GM23338 (cell line): ENCODE measurements at regions not wholly inside any gene's neighbourhood (a gene's known extent, or its start where the extent isn't known, plus 50 kb on each side); places are given as distances from the start of the nearest gene placed in this dataset.

Experiments
- ATAC-seq: fragments of 200-7000 bp; cut with Tn5 transposase; 3 replicates; pipeline ENCODE4 v1.9.1; 2020
- DNase-seq: peaks from one replicate; pipeline ENCODE4 v3.0.0-alpha.2; 2015; ENCODE audit warnings: low spot score
- H2AFZ ChIP-seq: fragments of 200-600 bp; sonication (generic); 2 replicates; pipeline ENCODE4 v1.8.0; 2016; ENCODE audit warnings: antibody characterized with exemption, mild to moderate bottlenecking, moderate library complexity
- H3F3A ChIP-seq: fragments of 200-600 bp; sonication (generic); replicated peaks from 2 replicates; pipeline ENCODE4 v1.8.0; 2017; ENCODE audit warnings: antibody characterized with exemption, mixed run types, low read depth
- H3K27ac ChIP-seq: fragments of 200-600 bp; sonication (generic); 2 replicates; pipeline ENCODE4 v1.6.1; 2016; ENCODE audit warnings: low read depth
- H3K27me3 ChIP-seq: fragments of 200-600 bp; sonication (generic); 2 replicates; pipeline ENCODE4 v1.8.0; 2016; ENCODE audit warnings: mild to moderate bottlenecking, mixed run types, moderate library complexity; ENCODE audit not compliant: insufficient read depth
- H3K36me3 ChIP-seq: fragments of 200-600 bp; sonication (generic); 2 replicates; pipeline ENCODE4 v1.8.0; 2016; ENCODE audit warnings: mild to moderate bottlenecking; ENCODE audit not compliant: insufficient read depth
- H3K4me1 ChIP-seq: fragments of 200-600 bp; sonication (generic); 2 replicates; pipeline ENCODE4 v1.8.0; 2016; ENCODE audit warnings: mild to moderate bottlenecking, moderate library complexity; ENCODE audit not compliant: insufficient read depth
- H3K4me2 ChIP-seq: fragments of 200-600 bp; sonication (generic); 2 replicates; pipeline ENCODE4 v1.7.1; 2017; ENCODE audit warnings: mixed run types
- H3K4me3 ChIP-seq: fragments of 200-600 bp; sonication (generic); 2 replicates; pipeline ENCODE4 v1.6.1; 2016; ENCODE audit warnings: mixed run types
- H3K79me2 ChIP-seq: fragments of 200-600 bp; sonication (generic); replicated peaks from 2 replicates; pipeline ENCODE4 v1.8.0; 2017; ENCODE audit warnings: mild to moderate bottlenecking; ENCODE audit not compliant: insufficient read depth
- H3K9me2 ChIP-seq: fragments of 200-600 bp; sonication (generic); 2 replicates; pipeline ENCODE4 v1.8.0; 2017; ENCODE audit not compliant: insufficient read depth
- H4K20me1 ChIP-seq: fragments of 200-600 bp; sonication (generic); replicated peaks from 2 replicates; pipeline ENCODE4 v1.8.0; 2017; ENCODE audit warnings: mild to moderate bottlenecking; ENCODE audit not compliant: insufficient read depth
- H3K27ac Mint-ChIP-seq: 2 replicates; pipeline ENCODE4 v1.8.0; 2020; ENCODE audit warnings: inconsistent platforms, mild to moderate bottlenecking, moderate library complexity, mixed read lengths
- H3K27me3 Mint-ChIP-seq: 3 replicates; pipeline ENCODE4 v1.8.0; 2022; ENCODE audit warnings: low read depth, mild to moderate bottlenecking, moderate library complexity, mixed read lengths, inconsistent platforms; ENCODE audit not compliant: insufficient read depth, poor library complexity
- H3K36me3 Mint-ChIP-seq: 3 replicates; pipeline ENCODE4 v1.8.0; 2021; ENCODE audit warnings: low read depth, mild to moderate bottlenecking, inconsistent platforms, moderate library complexity, mixed read lengths
- H3K4me1 Mint-ChIP-seq: 3 replicates; pipeline ENCODE4 v1.8.0; 2020; ENCODE audit warnings: mild to moderate bottlenecking, inconsistent platforms, mixed read lengths
- H3K4me3 Mint-ChIP-seq: 3 replicates; pipeline ENCODE4 v1.8.0; 2021; ENCODE audit warnings: moderate library complexity, mild to moderate bottlenecking, inconsistent platforms, mixed read lengths
- H3K9me3 Mint-ChIP-seq: 3 replicates; pipeline ENCODE4 v1.8.0; 2020; ENCODE audit warnings: moderate library complexity, mild to moderate bottlenecking, inconsistent platforms, mixed read lengths
- EZH2 ChIP-seq: fragments of 200-600 bp; sonication (generic); IDR thresholded peaks from one replicate; pipeline ENCODE4 v1.8.0; 2017; ENCODE audit warnings: antibody characterized with exemption, mild to moderate bottlenecking, low read depth; ENCODE audit not compliant: unreplicated experiment
- EZH2phosphoT487 ChIP-seq: fragments of 200-600 bp; sonication (generic); IDR thresholded peaks from one replicate; pipeline ENCODE4 v1.8.1; 2018; ENCODE audit warnings: antibody characterized with exemption; ENCODE audit not compliant: unreplicated experiment
- NANOG ChIP-seq: IDR thresholded peaks from 2 replicates; pipeline ENCODE4 v1.6.1; 2016; ENCODE audit warnings: antibody characterized with exemption, borderline replicate concordance
- POLR2AphosphoS5 ChIP-seq: IDR thresholded peaks from 2 replicates; pipeline ENCODE4 v1.6.1; 2016; ENCODE audit warnings: antibody characterized with exemption, low read depth
- STAT1 ChIP-seq: IDR thresholded peaks from one replicate; pipeline ENCODE4 v1.6.1; 2016; ENCODE audit warnings: antibody characterized with exemption; ENCODE audit not compliant: unreplicated experiment
- ZNF114 ChIP-seq: fragments of 250-450 bp; sonication (Bioruptor Pico); IDR thresholded peaks from 2 replicates; pipeline ENCODE4 v1.5.0; 2020; ENCODE audit warnings: mild to moderate bottlenecking, moderate library complexity
- TF ChIP-seq, protein P1 (sequence below): fragments of 250-450 bp; sonication (Bioruptor Pico); IDR thresholded peaks from 2 replicates; pipeline ENCODE4 v1.5.0; 2020; ENCODE audit warnings: mild to moderate bottlenecking, moderate library complexity
- TF ChIP-seq, protein P2 (sequence below): IDR thresholded peaks from one replicate; pipeline ENCODE4 v1.6.1; 2018; ENCODE audit warnings: antibody characterized with exemption; ENCODE audit not compliant: unreplicated experiment

DNA sequence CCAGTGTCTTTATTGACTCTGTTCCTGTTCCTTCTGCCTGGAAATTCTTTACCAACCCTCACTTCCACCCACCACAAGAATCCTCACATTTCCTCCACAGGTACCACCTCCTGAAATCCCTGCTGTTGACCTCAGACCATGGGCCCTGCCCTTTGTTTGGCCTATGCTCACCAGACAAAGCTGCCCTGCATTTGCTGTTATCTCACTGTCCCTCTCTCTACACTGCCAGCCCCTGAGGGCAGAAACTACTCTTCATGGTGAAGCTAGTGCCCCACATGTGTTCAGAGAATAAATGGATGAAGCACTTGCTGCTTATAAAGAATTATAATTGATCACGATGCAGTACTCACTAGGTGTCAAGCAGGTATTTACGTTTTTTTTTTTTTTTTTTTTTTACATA lies 608.4 kb downstream of the TSN start (continued):
- TF ChIP-seq, protein P1, sequence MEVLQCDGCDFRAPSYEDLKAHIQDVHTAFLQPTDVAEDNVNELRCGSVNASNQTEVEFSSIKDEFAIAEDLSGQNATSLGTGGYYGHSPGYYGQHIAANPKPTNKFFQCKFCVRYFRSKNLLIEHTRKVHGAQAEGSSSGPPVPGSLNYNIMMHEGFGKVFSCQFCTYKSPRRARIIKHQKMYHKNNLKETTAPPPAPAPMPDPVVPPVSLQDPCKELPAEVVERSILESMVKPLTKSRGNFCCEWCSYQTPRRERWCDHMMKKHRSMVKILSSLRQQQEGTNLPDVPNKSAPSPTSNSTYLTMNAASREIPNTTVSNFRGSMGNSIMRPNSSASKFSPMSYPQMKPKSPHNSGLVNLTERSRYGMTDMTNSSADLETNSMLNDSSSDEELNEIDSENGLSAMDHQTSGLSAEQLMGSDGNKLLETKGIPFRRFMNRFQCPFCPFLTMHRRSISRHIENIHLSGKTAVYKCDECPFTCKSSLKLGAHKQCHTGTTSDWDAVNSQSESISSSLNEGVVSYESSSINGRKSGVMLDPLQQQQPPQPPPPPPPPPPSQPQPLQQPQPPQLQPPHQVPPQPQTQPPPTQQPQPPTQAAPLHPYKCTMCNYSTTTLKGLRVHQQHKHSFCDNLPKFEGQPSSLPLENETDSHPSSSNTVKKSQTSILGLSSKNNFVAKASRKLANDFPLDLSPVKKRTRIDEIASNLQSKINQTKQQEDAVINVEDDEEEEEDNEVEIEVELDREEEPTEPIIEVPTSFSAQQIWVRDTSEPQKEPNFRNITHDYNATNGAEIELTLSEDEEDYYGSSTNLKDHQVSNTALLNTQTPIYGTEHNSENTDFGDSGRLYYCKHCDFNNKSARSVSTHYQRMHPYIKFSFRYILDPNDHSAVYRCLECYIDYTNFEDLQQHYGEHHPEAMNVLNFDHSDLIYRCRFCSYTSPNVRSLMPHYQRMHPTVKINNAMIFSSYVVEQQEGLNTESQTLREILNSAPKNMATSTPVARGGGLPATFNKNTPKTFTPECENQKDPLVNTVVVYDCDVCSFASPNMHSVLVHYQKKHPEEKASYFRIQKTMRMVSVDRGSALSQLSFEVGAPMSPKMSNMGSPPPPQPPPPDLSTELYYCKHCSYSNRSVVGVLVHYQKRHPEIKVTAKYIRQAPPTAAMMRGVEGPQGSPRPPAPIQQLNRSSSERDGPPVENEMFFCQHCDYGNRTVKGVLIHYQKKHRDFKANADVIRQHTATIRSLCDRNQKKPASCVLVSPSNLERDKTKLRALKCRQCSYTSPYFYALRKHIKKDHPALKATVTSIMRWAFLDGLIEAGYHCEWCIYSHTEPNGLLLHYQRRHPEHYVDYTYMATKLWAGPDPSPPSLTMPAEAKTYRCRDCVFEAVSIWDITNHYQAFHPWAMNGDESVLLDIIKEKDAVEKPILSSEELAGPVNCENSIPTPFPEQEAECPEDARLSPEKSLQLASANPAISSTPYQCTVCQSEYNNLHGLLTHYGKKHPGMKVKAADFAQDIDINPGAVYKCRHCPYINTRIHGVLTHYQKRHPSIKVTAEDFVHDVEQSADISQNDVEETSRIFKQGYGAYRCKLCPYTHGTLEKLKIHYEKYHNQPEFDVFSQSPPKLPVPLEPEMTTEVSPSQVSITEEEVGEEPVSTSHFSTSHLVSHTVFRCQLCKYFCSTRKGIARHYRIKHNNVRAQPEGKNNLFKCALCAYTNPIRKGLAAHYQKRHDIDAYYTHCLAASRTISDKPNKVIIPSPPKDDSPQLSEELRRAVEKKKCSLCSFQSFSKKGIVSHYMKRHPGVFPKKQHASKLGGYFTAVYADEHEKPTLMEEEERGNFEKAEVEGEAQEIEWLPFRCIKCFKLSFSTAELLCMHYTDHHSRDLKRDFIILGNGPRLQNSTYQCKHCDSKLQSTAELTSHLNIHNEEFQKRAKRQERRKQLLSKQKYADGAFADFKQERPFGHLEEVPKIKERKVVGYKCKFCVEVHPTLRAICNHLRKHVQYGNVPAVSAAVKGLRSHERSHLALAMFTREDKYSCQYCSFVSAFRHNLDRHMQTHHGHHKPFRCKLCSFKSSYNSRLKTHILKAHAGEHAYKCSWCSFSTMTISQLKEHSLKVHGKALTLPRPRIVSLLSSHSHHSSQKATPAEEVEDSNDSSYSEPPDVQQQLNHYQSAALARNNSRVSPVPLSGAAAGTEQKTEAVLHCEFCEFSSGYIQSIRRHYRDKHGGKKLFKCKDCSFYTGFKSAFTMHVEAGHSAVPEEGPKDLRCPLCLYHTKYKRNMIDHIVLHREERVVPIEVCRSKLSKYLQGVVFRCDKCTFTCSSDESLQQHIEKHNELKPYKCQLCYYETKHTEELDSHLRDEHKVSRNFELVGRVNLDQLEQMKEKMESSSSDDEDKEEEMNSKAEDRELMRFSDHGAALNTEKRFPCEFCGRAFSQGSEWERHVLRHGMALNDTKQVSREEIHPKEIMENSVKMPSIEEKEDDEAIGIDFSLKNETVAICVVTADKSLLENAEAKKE (CRISPR knock-in tag): no peak
- TF ChIP-seq ZNF114 (CRISPR knock-in tag) (no peak), POLR2AphosphoS5 (no peak), NANOG (no peak)
- TF ChIP-seq, protein P2, sequence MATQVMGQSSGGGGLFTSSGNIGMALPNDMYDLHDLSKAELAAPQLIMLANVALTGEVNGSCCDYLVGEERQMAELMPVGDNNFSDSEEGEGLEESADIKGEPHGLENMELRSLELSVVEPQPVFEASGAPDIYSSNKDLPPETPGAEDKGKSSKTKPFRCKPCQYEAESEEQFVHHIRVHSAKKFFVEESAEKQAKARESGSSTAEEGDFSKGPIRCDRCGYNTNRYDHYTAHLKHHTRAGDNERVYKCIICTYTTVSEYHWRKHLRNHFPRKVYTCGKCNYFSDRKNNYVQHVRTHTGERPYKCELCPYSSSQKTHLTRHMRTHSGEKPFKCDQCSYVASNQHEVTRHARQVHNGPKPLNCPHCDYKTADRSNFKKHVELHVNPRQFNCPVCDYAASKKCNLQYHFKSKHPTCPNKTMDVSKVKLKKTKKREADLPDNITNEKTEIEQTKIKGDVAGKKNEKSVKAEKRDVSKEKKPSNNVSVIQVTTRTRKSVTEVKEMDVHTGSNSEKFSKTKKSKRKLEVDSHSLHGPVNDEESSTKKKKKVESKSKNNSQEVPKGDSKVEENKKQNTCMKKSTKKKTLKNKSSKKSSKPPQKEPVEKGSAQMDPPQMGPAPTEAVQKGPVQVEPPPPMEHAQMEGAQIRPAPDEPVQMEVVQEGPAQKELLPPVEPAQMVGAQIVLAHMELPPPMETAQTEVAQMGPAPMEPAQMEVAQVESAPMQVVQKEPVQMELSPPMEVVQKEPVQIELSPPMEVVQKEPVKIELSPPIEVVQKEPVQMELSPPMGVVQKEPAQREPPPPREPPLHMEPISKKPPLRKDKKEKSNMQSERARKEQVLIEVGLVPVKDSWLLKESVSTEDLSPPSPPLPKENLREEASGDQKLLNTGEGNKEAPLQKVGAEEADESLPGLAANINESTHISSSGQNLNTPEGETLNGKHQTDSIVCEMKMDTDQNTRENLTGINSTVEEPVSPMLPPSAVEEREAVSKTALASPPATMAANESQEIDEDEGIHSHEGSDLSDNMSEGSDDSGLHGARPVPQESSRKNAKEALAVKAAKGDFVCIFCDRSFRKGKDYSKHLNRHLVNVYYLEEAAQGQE: no peak

DNA sequence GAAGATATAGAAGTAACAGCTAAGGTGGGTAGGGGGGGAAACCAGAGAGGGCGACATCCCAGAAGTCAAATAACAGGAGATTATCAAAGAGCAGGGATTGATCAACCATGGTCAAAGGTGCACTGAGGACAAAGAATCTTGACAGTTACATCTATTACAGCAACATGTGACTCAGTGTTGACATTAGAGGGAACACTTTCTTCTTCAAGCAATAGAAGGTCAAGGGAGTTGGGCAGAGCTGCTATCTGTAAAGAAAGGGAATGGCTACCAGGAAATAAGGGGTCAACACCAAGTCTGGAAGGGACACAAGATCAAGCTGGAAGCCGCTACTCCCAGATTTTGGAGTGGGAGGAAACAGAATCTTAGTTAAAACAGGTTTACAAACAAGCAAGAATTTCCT lies 611.0 kb downstream of the TSN start:
- H3K79me2 ChIP-seq: no peaks in the 10 kb centered on the region
- peaks cover 3% of the 10 kb centered on the region; the same call in 1 of the 2 replicates for H4K20me1 ChIP-seq
- H3K36me3 ChIP-seq: no peaks in the 10 kb centered on the region
- H3K27ac ChIP-seq: no peak overlapping the region
- peaks cover 10% of the 10 kb centered on the region; the same call in 1 of the 2 replicates for H3K9me2 ChIP-seq
- no peaks in the 10 kb centered on the region for H3K4me1 Mint-ChIP-seq
- no peaks in the 10 kb centered on the region for H3K36me3 Mint-ChIP-seq
- H3K27me3 Mint-ChIP-seq: no peaks in the 10 kb centered on the region
- ATAC-seq (no peak), DNase-seq (no peak)
- H3K4me3 Mint-ChIP-seq: no peak overlapping the region
- no peak overlapping the region for H3K4me3 ChIP-seq
- no peak overlapping the region for H3K27ac Mint-ChIP-seq
- H3K9me3 Mint-ChIP-seq: 0 out of 3 replicates have a peak, but pooled peaks cover 4% of the 10 kb centered on the region
- no peak overlapping the region for H2AFZ ChIP-seq
- no peak overlapping the region for H3K4me2 ChIP-seq
- H3F3A ChIP-seq: no peaks in the 10 kb centered on the region
- H3K4me1 ChIP-seq: no peaks in the 10 kb centered on the region
- no peaks in the 10 kb centered on the region for H3K27me3 ChIP-seq
- TF ChIP-seq EZH2phosphoT487: no peak
- TF ChIP-seq EZH2: no peak
- TF ChIP-seq POLR2AphosphoS5: no peak
- no peak for TF ChIP-seq STAT1
